GM12865 (cell line): ENCODE measurements at regions not wholly inside any gene's neighbourhood (a gene's known extent, or its start where the extent isn't known, plus 50 kb on each side); places are given as distances from the start of the nearest gene placed in this dataset.

Experiments
- DNase-seq: peaks from one replicate; pipeline ENCODE4 v3.0.0; 2010; ENCODE audit warnings: low read depth
- H3K4me3 ChIP-seq: 2 replicates; pipeline ENCODE4 v1.5.1; 2011; ENCODE audit warnings: mild to moderate bottlenecking, low read depth, low read length, control low read depth
- CTCF ChIP-seq: IDR thresholded peaks from 2 replicates; pipeline ENCODE4 v1.5.1; 2011; ENCODE audit warnings: low read length, control low read depth, low read depth, inconsistent platforms; ENCODE audit not compliant: insufficient read depth; ENCODE audit errors: missing control alignments

- no peak for TF ChIP-seq CTCF
These were observed 54.3 kb upstream of the ST8SIA2 start for GRCh38 chr15:92339361-92339760.

More at GRCh38 chr15:92339361-92339760, 54.3 kb upstream of the ST8SIA2 start:
- no peak for DNase-seq
- no peak overlapping the region for H3K4me3 ChIP-seq
